A549 (cell line): ENCODE measurements at regions not wholly inside any gene's neighbourhood (a gene's known extent, or its start where the extent isn't known, plus 50 kb on each side); places are given as distances from the start of the nearest gene placed in this dataset.

Experiments used
- ATAC-seq, 2 experiments: fragments of 200-7000 bp in 1 of 2; fragments of >200 bp in 1 of 2; cut with Nextera tagmentation in 1 of 2; cut with Tn5 transposase in 1 of 2; 3 replicates each; pipeline versions ENCODE4 v1.8.0 to v1.9.1; 2018 to 2020; ENCODE audit warnings: mild to moderate bottlenecking in 1 of 2, moderate library complexity in 1 of 2
- CTCF ChIA-PET: fragments of 300-600 bp; sonication (Branson Sonifier 250); formaldehyde crosslinking; extraction: SDS; loops from one replicate; lab custom pipeline; 2021; ENCODE audit warnings: antibody characterized with exemption, inconsistent platforms; lab: Yijun Ruan, JAX
- POLR2A ChIA-PET: fragments of 350-600 bp; formaldehyde crosslinking; extraction: SDS; loops from one replicate; lab custom pipeline; 2021; ENCODE audit warnings: antibody characterized with exemption, inconsistent platforms; lab: Yijun Ruan, JAX
- DNase-seq, 2 experiments: peaks; one replicate each; pipeline versions ENCODE4 v3.0.0 to v3.0.0-alpha.2; 2011 to 2016; ENCODE audit warnings: low read depth in 1 of 2, low spot score in 1 of 2
- FAIRE-seq: peaks from 2 replicates; lab custom pipeline; 2011; peaks lifted over from hg19 to GRCh38; lab: Jason Lieb, UNC
- H3K27ac ChIP-seq, 2 experiments: fragments of >200 bp; sonication (Bioruptor Twin); formaldehyde crosslinking; 3 replicates each; pipeline ENCODE4 v1.5.1; 2016 to 2017
- H3K4me1 ChIP-seq: fragments of >200 bp; sonication (Bioruptor Twin); formaldehyde crosslinking; 3 replicates; pipeline ENCODE4 v1.6.1; 2016
- H3K4me2 ChIP-seq: fragments of >200 bp; sonication (Bioruptor Twin); formaldehyde crosslinking; 3 replicates; pipeline ENCODE4 v1.6.1; 2016
- H3K4me3 ChIP-seq: fragments of >200 bp; sonication (Bioruptor Twin); formaldehyde crosslinking; 3 replicates; pipeline ENCODE4 v1.5.1; 2016
- H3K9me3 ChIP-seq: fragments of >200 bp; sonication (Bioruptor Twin); formaldehyde crosslinking; 3 replicates; pipeline ENCODE4 v1.6.1; 2016
- CEBPB ChIP-seq, 2 experiments: fragments of >200 bp in 1 of 2; sonication (Bioruptor Twin) in 1 of 2; formaldehyde crosslinking in 1 of 2; IDR thresholded peaks; 2 replicates each; pipeline ENCODE4 v1.6.1; 2012 to 2016
- CHD2 ChIP-seq: fragments of 150-350 bp; IDR thresholded peaks from 2 replicates; pipeline ENCODE4 v1.6.1; 2014; ENCODE audit warnings: low read length; ENCODE audit not compliant: partially characterized antibody
- CTCF ChIP-seq: fragments of >200 bp; sonication (Bioruptor Twin); formaldehyde crosslinking; IDR thresholded peaks from 3 replicates; pipeline ENCODE4 v1.5.1; 2016
- GATA3 ChIP-seq: IDR thresholded peaks from 2 replicates; pipeline ENCODE4 v1.6.1; 2012; ENCODE audit warnings: borderline replicate concordance
- HMGXB4 ChIP-seq: fragments of 250-450 bp; sonication (Bioruptor Pico); IDR thresholded peaks from 2 replicates; pipeline ENCODE4 v1.5.0; 2021; ENCODE audit warnings: mild to moderate bottlenecking, moderate library complexity, borderline replicate concordance
- HOXB13 ChIP-seq: fragments of 250-450 bp; sonication (Bioruptor Pico); IDR thresholded peaks from 2 replicates; pipeline ENCODE4 v1.5.0; 2020; ENCODE audit warnings: low read depth, mild to moderate bottlenecking, moderate library complexity
- HOXB5 ChIP-seq: fragments of 250-450 bp; sonication (Bioruptor Pico); IDR thresholded peaks from 2 replicates; pipeline ENCODE4 v1.5.0; 2020; ENCODE audit warnings: mild to moderate bottlenecking, moderate library complexity
- JUNB ChIP-seq: fragments of >200 bp; sonication (Bioruptor Twin); formaldehyde crosslinking; IDR thresholded peaks from 2 replicates; pipeline ENCODE4 v1.6.1; 2016
- MYC ChIP-seq: IDR thresholded peaks from 2 replicates; pipeline ENCODE4 v1.6.1; 2012; ENCODE audit warnings: mild to moderate bottlenecking, inconsistent platforms, low read length, improper control_type of control experiment, borderline replicate concordance
- POLR2A ChIP-seq: IDR thresholded peaks from 2 replicates; pipeline ENCODE4 v1.6.1; 2012; ENCODE audit warnings: mild to moderate bottlenecking, low read length
- RFX5 ChIP-seq: fragments of 450-650 bp; IDR thresholded peaks from 2 replicates; pipeline ENCODE4 v1.7.1; 2014; ENCODE audit warnings: antibody characterized with exemption, mild to moderate bottlenecking, moderate library complexity
- WGBS: methylation state at CpG from one replicate; pipeline ENCODE4 v1.1.6; 2017; ENCODE audit errors: missing lambda C conversion rate; 5-methylcytosine and 5-hydroxymethylcytosine counted together
- TF ChIP-seq, protein P1 (sequence below): fragments of 250-450 bp; sonication (Bioruptor Pico); IDR thresholded peaks from 2 replicates; pipeline ENCODE4 v1.5.0; 2020; ENCODE audit warnings: low read depth, mild to moderate bottlenecking, moderate library complexity
- TF ChIP-seq, protein P2 (sequence below): fragments of 200-600 bp; sonication (generic); IDR thresholded peaks from 2 replicates; pipeline ENCODE4 v1.6.1; 2016; ENCODE audit warnings: antibody characterized with exemption, mild to moderate bottlenecking, moderate library complexity

DNA sequence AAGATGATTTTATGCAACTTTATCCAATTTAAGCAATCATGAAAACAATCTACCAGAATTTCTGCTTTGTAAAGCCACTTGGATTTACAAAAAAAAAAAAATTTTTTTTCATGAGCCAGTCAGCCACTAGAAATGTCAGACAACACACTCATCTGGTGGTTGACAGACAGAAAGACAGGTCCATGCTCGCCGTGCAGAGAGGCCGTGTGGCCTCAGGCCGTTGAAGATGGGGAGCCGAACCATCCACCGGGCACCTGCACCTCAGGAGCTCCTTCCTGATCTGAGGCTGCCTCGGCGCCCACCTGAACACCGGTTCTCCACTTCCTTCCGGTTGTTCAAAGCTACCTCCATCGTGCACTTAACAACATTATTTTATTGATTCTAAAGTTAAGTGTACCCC lies 138.0 kb upstream of the IRX4 start:
- no peaks in the 10 kb centered on the region for H3K4me1 ChIP-seq
- CTCF ChIA-PET, result no interaction called here
- TF ChIP-seq CTCF (no peak), HOXB13 (CRISPR knock-in tag) (no peak), HOXB5 (CRISPR knock-in tag) (no peak), CHD2 (no peak), POLR2A (no peak)
- TF ChIP-seq, all 56 proteins: peak for 0
- 28% methylated on average over 11 of the region's 11 CpGs for WGBS
- Histone ChIP-seq H3K4me2 (no peak overlapping the region), H3K27ac (no peak overlapping the region), H3K4me3 (no peak overlapping the region), H3K9me3 (no peaks in the 10 kb centered on the region)
- POLR2A ChIA-PET, result interaction anchor here (0.7 kb wide), 1 partner anchor 14 kb away, joined by 3 read pairs; no protein-coding TSS in a partner anchor
- DNase-seq, result no peak
- FAIRE-seq, result no peak
- ATAC-seq, result no peak

GRCh38 chr5:2019716-2020115 lies 137.0 kb upstream of the IRX4 start:
- FAIRE-seq (no peak), DNase-seq (no peak), ATAC-seq (no peak)
- H3K4me1 ChIP-seq, result no peaks in the 10 kb centered on the region
- H3K4me2 ChIP-seq, result no peak overlapping the region
- no peak overlapping the region for H3K27ac ChIP-seq
- H3K4me3 ChIP-seq, result no peak overlapping the region
- H3K9me3 ChIP-seq, result no peaks in the 10 kb centered on the region
- 0% methylated on average over 5 of the region's 9 CpGs for WGBS
- ChIA-PET CTCF (no interaction called here), POLR2A (no interaction called here)
- TF ChIP-seq, protein P1, sequence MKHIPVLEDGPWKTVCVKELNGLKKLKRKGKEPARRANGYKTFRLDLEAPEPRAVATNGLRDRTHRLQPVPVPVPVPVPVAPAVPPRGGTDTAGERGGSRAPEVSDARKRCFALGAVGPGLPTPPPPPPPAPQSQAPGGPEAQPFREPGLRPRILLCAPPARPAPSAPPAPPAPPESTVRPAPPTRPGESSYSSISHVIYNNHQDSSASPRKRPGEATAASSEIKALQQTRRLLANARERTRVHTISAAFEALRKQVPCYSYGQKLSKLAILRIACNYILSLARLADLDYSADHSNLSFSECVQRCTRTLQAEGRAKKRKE (CRISPR knock-in tag), result no peak
- TF ChIP-seq HMGXB4, result no peak

DNA sequence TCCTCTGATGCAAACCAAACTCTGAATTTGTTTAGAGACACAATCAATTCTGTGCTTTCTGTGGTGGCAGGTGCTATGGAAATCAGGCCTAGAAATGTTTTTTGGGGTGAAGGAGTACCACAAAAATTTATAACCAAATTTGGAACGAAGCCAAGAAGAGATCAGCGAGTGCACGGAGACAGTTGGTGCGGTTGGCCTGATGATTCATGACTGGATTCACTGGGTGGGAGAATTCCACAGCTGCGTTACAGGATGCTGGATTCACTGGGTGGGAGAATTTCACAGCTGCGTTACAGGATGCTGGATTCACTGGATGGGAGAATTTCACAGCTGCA lies 135.6 kb upstream of the IRX4 start:
- Histone ChIP-seq H3K9me3 (no peaks in the 10 kb centered on the region), H3K4me1 (no peaks in the 10 kb centered on the region), H3K4me2 (no peak overlapping the region), H3K4me3 (no peak overlapping the region), H3K27ac (no peak overlapping the region)
- FAIRE-seq, result no peak
- POLR2A ChIA-PET, result no interaction called here
- DNase-seq, result no peak
- no peak for TF ChIP-seq GATA3
- no peak for TF ChIP-seq MYC
- TF ChIP-seq, protein P2, sequence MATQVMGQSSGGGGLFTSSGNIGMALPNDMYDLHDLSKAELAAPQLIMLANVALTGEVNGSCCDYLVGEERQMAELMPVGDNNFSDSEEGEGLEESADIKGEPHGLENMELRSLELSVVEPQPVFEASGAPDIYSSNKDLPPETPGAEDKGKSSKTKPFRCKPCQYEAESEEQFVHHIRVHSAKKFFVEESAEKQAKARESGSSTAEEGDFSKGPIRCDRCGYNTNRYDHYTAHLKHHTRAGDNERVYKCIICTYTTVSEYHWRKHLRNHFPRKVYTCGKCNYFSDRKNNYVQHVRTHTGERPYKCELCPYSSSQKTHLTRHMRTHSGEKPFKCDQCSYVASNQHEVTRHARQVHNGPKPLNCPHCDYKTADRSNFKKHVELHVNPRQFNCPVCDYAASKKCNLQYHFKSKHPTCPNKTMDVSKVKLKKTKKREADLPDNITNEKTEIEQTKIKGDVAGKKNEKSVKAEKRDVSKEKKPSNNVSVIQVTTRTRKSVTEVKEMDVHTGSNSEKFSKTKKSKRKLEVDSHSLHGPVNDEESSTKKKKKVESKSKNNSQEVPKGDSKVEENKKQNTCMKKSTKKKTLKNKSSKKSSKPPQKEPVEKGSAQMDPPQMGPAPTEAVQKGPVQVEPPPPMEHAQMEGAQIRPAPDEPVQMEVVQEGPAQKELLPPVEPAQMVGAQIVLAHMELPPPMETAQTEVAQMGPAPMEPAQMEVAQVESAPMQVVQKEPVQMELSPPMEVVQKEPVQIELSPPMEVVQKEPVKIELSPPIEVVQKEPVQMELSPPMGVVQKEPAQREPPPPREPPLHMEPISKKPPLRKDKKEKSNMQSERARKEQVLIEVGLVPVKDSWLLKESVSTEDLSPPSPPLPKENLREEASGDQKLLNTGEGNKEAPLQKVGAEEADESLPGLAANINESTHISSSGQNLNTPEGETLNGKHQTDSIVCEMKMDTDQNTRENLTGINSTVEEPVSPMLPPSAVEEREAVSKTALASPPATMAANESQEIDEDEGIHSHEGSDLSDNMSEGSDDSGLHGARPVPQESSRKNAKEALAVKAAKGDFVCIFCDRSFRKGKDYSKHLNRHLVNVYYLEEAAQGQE, result no peak
- TF ChIP-seq RFX5, result no peak
- TF ChIP-seq CEBPB (IDR thresholded peaks at IDR 0.05), result no peak
- TF ChIP-seq JUNB, result no peak
- no peak for ATAC-seq
- 6% methylated on average over 6 of the region's 6 CpGs for WGBS
- CTCF ChIA-PET, result interaction anchor here (0.7 kb wide), 1 partner anchor 12 kb away, joined by 3 read pairs; no protein-coding TSS in a partner anchor
